Panc1 (cell line): ENCODE measurements at regions not wholly inside any gene's neighbourhood (a gene's known extent, or its start where the extent isn't known, plus 50 kb on each side); places are given as distances from the start of the nearest gene placed in this dataset.

Source experiments
- ATAC-seq: fragments of 200-7000 bp; cut with Tn5 transposase; 2 replicates; pipeline ENCODE4 v1.9.1; 2020; ENCODE audit warnings: mild to moderate bottlenecking, moderate library complexity
- BruUV-seq: library from RNA; stranded (reverse); fragments of 400-500 nt; replicated peaks from 2 replicates; lab custom pipeline; 2021; lab: Mats Ljungman, UMichigan
- CTCF ChIA-PET: fragments of 300-600 bp; sonication (Branson Sonifier 250); formaldehyde crosslinking; loops from one replicate; lab custom pipeline; 2022; ENCODE audit warnings: antibody characterized with exemption; lab: Charles Lee
- POLR2A ChIA-PET: fragments of 300-600 bp; sonication (Branson Sonifier 250); formaldehyde crosslinking; loops from one replicate; lab custom pipeline; 2022; ENCODE audit warnings: antibody characterized with exemption; lab: Charles Lee
- DNase-seq: peaks from one replicate; pipeline ENCODE4 v3.0.0-alpha.2; 2010; ENCODE audit warnings: low read depth, low spot score
- H3K27ac ChIP-seq: 2 replicates; pipeline ENCODE4 v1.5.1; 2011; ENCODE audit warnings: mild to moderate bottlenecking, low read length, inconsistent platforms
- H3K27me3 ChIP-seq: fragments of 200-500 bp; sonication (Bioruptor generic); 2 replicates; pipeline ENCODE4 v1.6.0; 2014; ENCODE audit warnings: low read length, inconsistent platforms; ENCODE audit not compliant: control insufficient read depth, insufficient read depth
- H3K36me3 ChIP-seq: fragments of 200-500 bp; sonication (Bioruptor generic); 2 replicates; pipeline ENCODE4 v1.5.1; 2014; ENCODE audit warnings: inconsistent platforms, mild to moderate bottlenecking, low read length, moderate library complexity; ENCODE audit not compliant: control insufficient read depth, insufficient read depth
- H3K4me1 ChIP-seq: 2 replicates; pipeline ENCODE4 v1.5.1; 2011; ENCODE audit warnings: inconsistent platforms, mild to moderate bottlenecking, low read length, moderate library complexity; ENCODE audit not compliant: control insufficient read depth, insufficient read depth
- H3K4me3 ChIP-seq, 2 experiments: 2 replicates each; pipeline ENCODE4 v1.5.1; 2011 to 2012; ENCODE audit warnings: low read depth in 2 of 2, low read length in 2 of 2, mild to moderate bottlenecking in 2 of 2, inconsistent platforms in 1 of 2, moderate library complexity in 1 of 2
- H3K9me3 ChIP-seq: fragments of 200-500 bp; sonication (Bioruptor generic); 2 replicates; pipeline ENCODE4 v1.5.1; 2014; ENCODE audit warnings: low read depth, mild to moderate bottlenecking, inconsistent platforms, low read length, moderate library complexity; ENCODE audit not compliant: control insufficient read depth, insufficient read depth
- CTCF ChIP-seq: fragments of 450-650 bp; IDR thresholded peaks from 2 replicates; pipeline ENCODE4 v1.5.1; 2017; ENCODE audit warnings: mild to moderate bottlenecking
- POLR2AphosphoS5 ChIP-seq: IDR thresholded peaks from 2 replicates; pipeline ENCODE4 v1.6.1; 2012; ENCODE audit warnings: mild to moderate bottlenecking, low read depth, low read length, moderate library complexity
- REST ChIP-seq, 2 experiments: IDR thresholded peaks; 2 replicates each; pipeline ENCODE4 v1.6.1; 2011 to 2012; ENCODE audit warnings: low read depth in 2 of 2, control low read depth in 1 of 2, low read length in 1 of 2, mild to moderate bottlenecking in 1 of 2, moderate library complexity in 1 of 2; ENCODE audit not compliant: insufficient read depth in 1 of 2
- SIN3A ChIP-seq: IDR thresholded peaks from 2 replicates; pipeline ENCODE4 v1.6.1; 2012; ENCODE audit warnings: low read depth, mild to moderate bottlenecking, low read length, moderate library complexity, borderline replicate concordance; ENCODE audit not compliant: insufficient read depth
- TCF7L2 ChIP-seq: IDR thresholded peaks from 2 replicates; pipeline ENCODE4 v1.6.1; 2011; ENCODE audit warnings: mild to moderate bottlenecking, low read depth, low read length, inconsistent platforms
- in situ Hi-C: cut with HindIII; loops from 2 replicates; pipeline ENCODE4 v1.10.0; 2016; ENCODE audit warnings: low sequenced_read_pairs, low pct_unique_long_range_greater_than_20kb
- intact Hi-C: fragments of 100-400 bp; cut with micrococcal nuclease; formaldehyde crosslinking; loops from one replicate; pipeline ENCODE4 v1.10.0; 2022; ENCODE audit not compliant: unreplicated experiment

GRCh38 chr12:123038966-123039365 is 58.5 kb downstream of the ARL6IP4 start:
- Histone ChIP-seq H3K27ac (no peak overlapping the region), H3K27me3 (no peaks in the 10 kb centered on the region), H3K36me3 (no peaks in the 10 kb centered on the region), H3K4me3 (no peak overlapping the region), H3K9me3 (no peaks in the 10 kb centered on the region), H3K4me1 (peaks cover 8% of the 10 kb centered on the region)
- ChIA-PET CTCF (interaction anchor here (0.6 kb wide), 1 partner anchor 104 kb away, joined by 9 read pairs; no protein-coding TSS in a partner anchor), POLR2A (no interaction called here)
- ATAC-seq: no peak
- intact Hi-C loops: no loop called here
- no peak for DNase-seq
- no TSS peak for BruUV-seq
- in situ Hi-C loops: no loop called here
- TF ChIP-seq REST (IDR thresholded peaks at IDR 0.05; ENCODE audit: insufficient read depth in 1 of 2, low read depth in 2 of 2, low read length in 1 of 2) (no peak), SIN3A (no peak), POLR2AphosphoS5 (no peak), CTCF (no peak), TCF7L2 (no peak)

- no peak for TF ChIP-seq TCF7L2
- no peak for TF ChIP-seq CTCF
- TF ChIP-seq REST (IDR thresholded peaks at IDR 0.05; ENCODE audit: insufficient read depth in 1 of 2, low read depth in 2 of 2, low read length in 1 of 2): no peak
- TF ChIP-seq POLR2AphosphoS5: no peak
- no peak for TF ChIP-seq SIN3A
- intact Hi-C loops: no loop called here
- in situ Hi-C loops: no loop called here
- Histone ChIP-seq H3K4me3 (no peak overlapping the region), H3K36me3 (no peaks in the 10 kb centered on the region), H3K4me1 (peaks cover 3% of the 10 kb centered on the region), H3K9me3 (no peaks in the 10 kb centered on the region), H3K27ac (no peak overlapping the region), H3K27me3 (no peaks in the 10 kb centered on the region)
- ChIA-PET CTCF (interaction anchor here (0.6 kb wide), 1 partner anchor 105 kb away, joined by 9 read pairs; no protein-coding TSS in a partner anchor), POLR2A (no interaction called here)
- BruUV-seq: no TSS peak
- no peak for ATAC-seq
- no peak for DNase-seq
Measured at GRCh38 chr12:123038486-123038885, 58.0 kb downstream of the ARL6IP4 start.
